Natural killer cell treated with Interleukin-12 subunit alpha and Interleukin-12 subunit beta and Interleukin-15 and Interleukin-18, amount 100 ng/mL, for 72 hours (primary cell): ENCODE measurements at regions not wholly inside any gene's neighbourhood (a gene's known extent, or its start where the extent isn't known, plus 50 kb on each side); places are given as distances from the start of the nearest gene placed in this dataset.
"Not testable (repeated sequence)": the region's sequence is repeated elsewhere in the genome, so short reads cannot be mapped to it uniquely, and the experiment has no call there.

Source experiments
- ATAC-seq, 2 donors: fragments of 150-1000 bp; cut with Tn5 transposase in 1 of 2; sonication (Bioruptor Pico), chemical (Tn5 transposase) in 1 of 2; 2 replicates each; pipeline ENCODE4 v1.10.0; 2021
- DNase-seq: peaks from one replicate; pipeline ENCODE4 v3.0.0; 2022; ENCODE audit warnings: low spot score
- H3K27ac Mint-ChIP-seq, 2 donors: 1 replicate in 1 of 2; 2 replicates in 1 of 2; pipeline ENCODE4 v1.8.0; 2022; ENCODE audit warnings: mixed read lengths in 2 of 2, mild to moderate bottlenecking in 1 of 2, moderate library complexity in 1 of 2
- H3K27me3 Mint-ChIP-seq, 2 donors: 1 replicate in 1 of 2; 2 replicates in 1 of 2; pipeline ENCODE4 v1.8.0; 2022; ENCODE audit warnings: mixed read lengths in 2 of 2
- H3K36me3 Mint-ChIP-seq: one replicate; pipeline ENCODE4 v1.8.0; 2022; ENCODE audit warnings: mixed read lengths
- H3K4me1 Mint-ChIP-seq, 2 donors: 1 replicate in 1 of 2; 2 replicates in 1 of 2; pipeline ENCODE4 v1.8.0; 2022; ENCODE audit warnings: low read depth in 2 of 2, mixed read lengths in 2 of 2, mild to moderate bottlenecking in 1 of 2
- H3K4me3 Mint-ChIP-seq: one replicate; pipeline ENCODE4 v1.8.0; 2022; ENCODE audit warnings: mixed read lengths
- H3K9me3 Mint-ChIP-seq: 2 replicates; pipeline ENCODE4 v1.8.0; 2022; ENCODE audit warnings: mixed read lengths

- Mint-ChIP-seq H3K27me3 (no peaks in the 10 kb centered on the region), H3K9me3 (peaks cover 19% of the 10 kb centered on the region), H3K27ac (no peak overlapping the region), H3K36me3 (peaks cover 7% of the 10 kb centered on the region), H3K4me1 (no peaks in the 10 kb centered on the region), H3K4me3 (no peak overlapping the region)
- no peak for DNase-seq
- no peak for ATAC-seq
Measured at GRCh38 chr4:124065936-124066335, 646.6 kb downstream of the ANKRD50 start.

DNA sequence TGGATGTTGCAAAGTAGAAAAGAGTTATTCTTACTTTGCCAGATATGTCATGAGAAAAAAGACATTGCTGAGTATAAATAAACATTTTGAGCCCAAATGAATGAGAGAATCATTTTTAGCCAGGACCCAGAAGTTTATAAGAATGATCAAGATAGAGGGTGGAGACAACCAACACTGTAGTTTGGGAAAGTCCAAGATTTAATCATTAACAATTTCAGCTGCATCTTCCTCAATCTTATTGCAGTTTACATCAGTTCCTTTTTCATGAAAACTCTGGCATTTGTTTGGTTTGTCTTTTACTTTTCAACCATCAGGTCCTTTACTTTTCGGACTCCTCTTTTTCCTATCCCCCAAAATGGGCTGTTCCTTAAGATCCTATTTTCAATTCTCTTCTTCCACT lies 645.9 kb downstream of the ANKRD50 start:
- no peaks in the 10 kb centered on the region for H3K27me3 Mint-ChIP-seq
- H3K4me3 Mint-ChIP-seq, result no peak overlapping the region
- H3K4me1 Mint-ChIP-seq, result no peaks in the 10 kb centered on the region
- H3K36me3 Mint-ChIP-seq, result peaks cover 13% of the 10 kb centered on the region
- DNase-seq (no peak), ATAC-seq (no peak)
- H3K9me3 Mint-ChIP-seq, result peaks cover 22% of the 10 kb centered on the region
- no peak overlapping the region for H3K27ac Mint-ChIP-seq

- Mint-ChIP-seq H3K27me3 (no peaks in the 10 kb centered on the region), H3K9me3 (peaks cover 25% of the 10 kb centered on the region), H3K27ac (no peak overlapping the region), H3K4me3 (no peak overlapping the region), H3K36me3 (peaks cover 15% of the 10 kb centered on the region), H3K4me1 (no peaks in the 10 kb centered on the region)
- ATAC-seq (no peak), DNase-seq (no peak)
Measured at GRCh38 chr4:124067046-124067445, 645.5 kb downstream of the ANKRD50 start.

GRCh38 chr4:124070688-124071484 lies 641.6 kb downstream of the ANKRD50 start:
- Mint-ChIP-seq H3K27ac (no peak overlapping the region), H3K4me3 (no peak overlapping the region), H3K9me3 (peaks cover 38% of the 10 kb centered on the region), H3K36me3 (peaks cover 22% of the 10 kb centered on the region), H3K4me1 (no peaks in the 10 kb centered on the region), H3K27me3 (no peaks in the 10 kb centered on the region)
- no peak for ATAC-seq
- no peak for DNase-seq

GRCh38 chr4:124075276-124075675 lies 637.3 kb downstream of the ANKRD50 start:
- not testable (repeated sequence) for H3K27me3 Mint-ChIP-seq, H3K4me3 Mint-ChIP-seq, H3K27ac Mint-ChIP-seq, H3K4me1 Mint-ChIP-seq, DNase-seq, ATAC-seq
- Mint-ChIP-seq H3K9me3 (peaks cover 32% of the 10 kb centered on the region), H3K36me3 (peaks cover 22% of the 10 kb centered on the region)

- DNase-seq, result no peak
- no peaks in the 10 kb centered on the region for H3K4me1 Mint-ChIP-seq
- peaks cover 8% of the 10 kb centered on the region for H3K36me3 Mint-ChIP-seq
- H3K27me3 Mint-ChIP-seq, result no peaks in the 10 kb centered on the region
- H3K4me3 Mint-ChIP-seq, result no peak overlapping the region
- H3K9me3 Mint-ChIP-seq, result peaks cover 15% of the 10 kb centered on the region
- H3K27ac Mint-ChIP-seq, result no peak overlapping the region
- ATAC-seq, result no peak
Measured at GRCh38 chr4:124079174-124079780, 633.3 kb downstream of the ANKRD50 start.

DNA sequence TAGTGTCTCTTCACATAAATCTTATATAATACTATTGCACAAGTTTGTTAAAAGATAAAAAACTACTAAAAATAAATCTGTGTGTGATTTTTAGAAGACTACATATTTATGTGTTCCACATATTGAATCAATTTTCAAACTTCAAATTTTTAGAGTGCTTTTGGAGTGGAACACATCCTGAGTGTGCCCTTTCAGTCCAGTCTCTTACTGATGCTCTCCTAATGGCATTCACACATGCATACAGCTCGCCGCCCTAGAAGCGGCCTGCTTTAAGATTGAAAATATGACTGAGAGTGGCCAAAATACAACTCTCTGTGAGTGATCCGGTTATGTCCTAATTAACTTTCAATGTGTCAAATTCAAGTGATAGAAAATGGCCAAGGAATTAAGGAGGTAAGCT lies 628.8 kb downstream of the ANKRD50 start:
- Mint-ChIP-seq H3K27ac (no peak overlapping the region), H3K27me3 (no peaks in the 10 kb centered on the region), H3K4me3 (no peak overlapping the region), H3K9me3 (peaks cover 3% of the 10 kb centered on the region), H3K36me3 (no peaks in the 10 kb centered on the region), H3K4me1 (no peaks in the 10 kb centered on the region)
- DNase-seq (no peak), ATAC-seq (no peak)

GRCh38 chr4:124085561-124086180 lies 626.9 kb downstream of the ANKRD50 start:
- H3K4me3 Mint-ChIP-seq, result no peak overlapping the region
- no peak overlapping the region for H3K27ac Mint-ChIP-seq
- DNase-seq (no peak), ATAC-seq (no peak)
- H3K4me1 Mint-ChIP-seq, result no peaks in the 10 kb centered on the region
- no peaks in the 10 kb centered on the region for H3K27me3 Mint-ChIP-seq
- no peaks in the 10 kb centered on the region for H3K9me3 Mint-ChIP-seq
- no peaks in the 10 kb centered on the region for H3K36me3 Mint-ChIP-seq

- no peaks in the 10 kb centered on the region for H3K36me3 Mint-ChIP-seq
- no peak overlapping the region for H3K4me3 Mint-ChIP-seq
- ATAC-seq, result no peak
- DNase-seq, result no peak
- H3K4me1 Mint-ChIP-seq, result no peaks in the 10 kb centered on the region
- no peaks in the 10 kb centered on the region for H3K27me3 Mint-ChIP-seq
- no peak overlapping the region for H3K27ac Mint-ChIP-seq
- H3K9me3 Mint-ChIP-seq, result peaks cover 11% of the 10 kb centered on the region
Measured at GRCh38 chr4:124090021-124090420, 622.5 kb downstream of the ANKRD50 start.

- peaks cover 11% of the 10 kb centered on the region for H3K9me3 Mint-ChIP-seq
- no peak overlapping the region for H3K27ac Mint-ChIP-seq
- H3K4me3 Mint-ChIP-seq, result no peak overlapping the region
- no peaks in the 10 kb centered on the region for H3K36me3 Mint-ChIP-seq
- no peak for ATAC-seq
- no peaks in the 10 kb centered on the region for H3K27me3 Mint-ChIP-seq
- H3K4me1 Mint-ChIP-seq, result no peaks in the 10 kb centered on the region
- DNase-seq, result no peak
Measured at GRCh38 chr4:124092101-124092500, 620.4 kb downstream of the ANKRD50 start.

- H3K4me3 Mint-ChIP-seq, result no peak overlapping the region
Measured at GRCh38 chr4:124092541-124092984, 620.0 kb downstream of the ANKRD50 start.

DNA sequence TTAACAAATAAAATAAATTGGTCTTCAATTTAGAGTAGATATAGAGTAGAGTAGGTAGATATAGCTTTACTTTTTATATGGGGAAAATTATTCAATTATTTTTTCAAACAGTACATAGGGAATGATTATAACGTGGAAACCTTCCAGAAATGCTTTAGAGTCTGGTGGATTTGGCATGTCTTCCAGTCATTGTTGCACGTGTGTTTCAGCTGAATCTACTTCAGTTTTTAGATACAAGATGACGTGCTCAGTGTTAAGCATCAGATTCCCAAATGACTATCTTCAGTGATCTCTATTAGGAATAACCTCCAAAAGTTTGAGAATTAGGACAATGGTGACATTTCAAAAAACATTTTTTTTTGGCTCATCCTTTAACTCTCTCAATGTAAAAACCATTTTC lies 616.9 kb downstream of the ANKRD50 start:
- H3K4me1 Mint-ChIP-seq, result no peaks in the 10 kb centered on the region
- H3K36me3 Mint-ChIP-seq, result no peaks in the 10 kb centered on the region
- H3K4me3 Mint-ChIP-seq, result no peak overlapping the region
- ATAC-seq (no peak), DNase-seq (no peak)
- no peaks in the 10 kb centered on the region for H3K27me3 Mint-ChIP-seq
- H3K27ac Mint-ChIP-seq, result no peak overlapping the region
- peaks cover 11% of the 10 kb centered on the region for H3K9me3 Mint-ChIP-seq

More at GRCh38 chr4:124092541-124092984, 620.0 kb downstream of the ANKRD50 start:
- no peak for ATAC-seq
- no peaks in the 10 kb centered on the region for H3K36me3 Mint-ChIP-seq
- H3K9me3 Mint-ChIP-seq, result peaks cover 11% of the 10 kb centered on the region
- no peak for DNase-seq
- H3K27ac Mint-ChIP-seq, result no peak overlapping the region
- no peaks in the 10 kb centered on the region for H3K4me1 Mint-ChIP-seq
- H3K27me3 Mint-ChIP-seq, result no peaks in the 10 kb centered on the region

GRCh38 chr4:124096290-124096689 lies 616.2 kb downstream of the ANKRD50 start:
- Mint-ChIP-seq H3K27me3 (no peaks in the 10 kb centered on the region), H3K4me3 (no peak overlapping the region), H3K4me1 (no peaks in the 10 kb centered on the region), H3K9me3 (peaks cover 11% of the 10 kb centered on the region), H3K27ac (no peak overlapping the region), H3K36me3 (no peaks in the 10 kb centered on the region)
- ATAC-seq, result no peak
- no peak for DNase-seq

- no peak for DNase-seq
- no peak overlapping the region for H3K4me3 Mint-ChIP-seq
- ATAC-seq, result no peak
- H3K27ac Mint-ChIP-seq, result no peak overlapping the region
- H3K27me3 Mint-ChIP-seq, result no peaks in the 10 kb centered on the region
- peaks cover 7% of the 10 kb centered on the region for H3K9me3 Mint-ChIP-seq
- H3K36me3 Mint-ChIP-seq, result no peaks in the 10 kb centered on the region
- H3K4me1 Mint-ChIP-seq, result no peaks in the 10 kb centered on the region
Measured at GRCh38 chr4:124097447-124097846, 615.1 kb downstream of the ANKRD50 start.
